SU-DHL-6 (cell line): ENCODE measurements at regions not wholly inside any gene's neighbourhood (a gene's known extent, or its start where the extent isn't known, plus 50 kb on each side); places are given as distances from the start of the nearest gene placed in this dataset.

Source experiments
- H2AFZ ChIP-seq: fragments of 200-600 bp; sonication (generic); 2 replicates; pipeline ENCODE4 v1.6.1; 2014; ENCODE audit warnings: low read depth, mild to moderate bottlenecking, moderate library complexity, mixed read lengths, antibody characterized with exemption, low read length; ENCODE audit not compliant: severe bottlenecking
- H3F3A ChIP-seq: fragments of 200-600 bp; shearing (Covaris generic); 2 replicates; pipeline ENCODE4 v1.6.0; 2016; ENCODE audit warnings: antibody characterized with exemption, mild to moderate bottlenecking; ENCODE audit not compliant: insufficient read depth
- H3K27ac ChIP-seq: fragments of 200-600 bp; sonication (generic); 2 replicates; pipeline ENCODE4 v1.5.1; 2016; ENCODE audit warnings: low read depth, mild to moderate bottlenecking, low read length, moderate library complexity, mixed read lengths
- H3K27me3 ChIP-seq: fragments of 200-600 bp; sonication (generic), shearing (Covaris generic); 2 replicates; pipeline ENCODE4 v1.6.0; 2014; ENCODE audit warnings: mild to moderate bottlenecking, low read length
- H3K36me3 ChIP-seq: fragments of 200-600 bp; sonication (generic); 2 replicates; pipeline ENCODE4 v1.6.1; 2014; ENCODE audit warnings: mild to moderate bottlenecking, low read length, mixed read lengths
- H3K4me2 ChIP-seq: fragments of 300-600, 200-600 bp; shearing (Covaris generic), sonication (generic); 2 replicates; pipeline ENCODE4 v1.6.0; 2014; ENCODE audit warnings: low read length, low read depth, mild to moderate bottlenecking; ENCODE audit not compliant: poor library complexity, severe bottlenecking
- H3K4me3 ChIP-seq: fragments of 200-600 bp; sonication (generic); 2 replicates; pipeline ENCODE4 v1.5.1; 2014; ENCODE audit warnings: antibody characterized with exemption, low read length, mild to moderate bottlenecking, mixed read lengths; ENCODE audit not compliant: insufficient read depth, poor library complexity, severe bottlenecking
- H3K79me2 ChIP-seq: fragments of 200-600 bp; sonication (generic); 2 replicates; pipeline ENCODE4 v1.6.1; 2014; ENCODE audit warnings: mild to moderate bottlenecking, low read length, moderate library complexity; ENCODE audit not compliant: insufficient read depth
- H3K9ac ChIP-seq: fragments of 200-600 bp; sonication (generic); 2 replicates; pipeline ENCODE4 v1.7.0; 2014; ENCODE audit warnings: mild to moderate bottlenecking, low read length
- H3K9me2 ChIP-seq: fragments of 200-600 bp; sonication (generic); replicated peaks from 2 replicates; pipeline ENCODE4 v1.6.1; 2014; ENCODE audit warnings: low read length; ENCODE audit not compliant: insufficient read depth
- H3K9me3 ChIP-seq: fragments of 200-600 bp; sonication (generic); 2 replicates; pipeline ENCODE4 v1.6.1; 2014; ENCODE audit warnings: low read length, mixed read lengths; ENCODE audit not compliant: insufficient read depth
- H4K20me1 ChIP-seq: fragments of 200-600 bp; sonication (generic); 2 replicates; pipeline ENCODE4 v1.6.1; 2014; ENCODE audit warnings: low read depth, mild to moderate bottlenecking, antibody characterized with exemption, low read length, moderate library complexity, mixed read lengths
- CTCF ChIP-seq: fragments of 200-600 bp; sonication (generic); IDR thresholded peaks from one replicate; pipeline ENCODE4 v1.5.1; 2017; ENCODE audit warnings: antibody characterized with exemption, mild to moderate bottlenecking, low read length, moderate library complexity; ENCODE audit not compliant: insufficient read depth, poor library complexity, severe bottlenecking
- EZH2phosphoT487 ChIP-seq: fragments of 200-600 bp; sonication (generic), shearing (Covaris generic); conservative IDR thresholded peaks from 2 replicates; pipeline ENCODE4 v1.6.1; 2018; ENCODE audit warnings: mild to moderate bottlenecking, antibody characterized with exemption, low read length, moderate library complexity, mixed read lengths

DNA sequence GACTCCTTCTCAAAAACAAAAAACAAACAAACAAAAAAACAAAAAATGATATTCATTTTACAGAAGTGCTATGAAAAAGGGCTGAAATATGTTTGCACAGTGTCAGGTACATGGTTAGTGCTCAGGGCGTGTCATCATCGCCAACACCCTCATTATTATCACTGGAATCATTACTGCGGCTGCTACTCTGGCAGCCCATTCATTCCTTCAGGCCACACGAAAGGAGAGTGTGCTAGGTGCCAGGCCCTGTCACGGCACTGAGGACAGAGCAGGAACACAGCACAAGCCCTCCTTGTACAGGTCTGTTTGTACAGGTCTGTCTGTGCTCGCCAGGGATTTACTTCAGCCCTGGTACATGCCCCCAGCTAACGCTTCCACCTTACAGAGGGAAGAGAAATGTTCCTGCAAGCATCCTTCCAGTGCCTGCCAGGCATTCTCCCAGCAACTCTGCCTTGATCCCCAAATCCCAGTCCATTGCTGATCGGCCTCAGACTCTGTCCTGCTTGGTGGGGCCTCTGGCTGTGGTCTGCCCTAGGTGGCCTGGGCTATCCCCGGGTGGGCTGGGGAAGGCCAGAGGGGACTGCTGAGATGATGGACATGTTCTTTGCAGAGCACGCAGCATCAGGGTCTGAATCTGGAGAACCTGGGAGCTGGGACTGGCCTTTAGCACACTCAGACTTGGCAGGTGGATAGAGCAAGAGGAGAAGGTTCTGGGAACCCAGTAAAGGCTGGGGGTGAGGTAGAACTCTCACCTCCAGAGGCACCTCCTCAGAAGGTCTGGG is 210.7 kb downstream of the URI1 start:
- Histone ChIP-seq H3K4me3 (no peak overlapping the region), H3K9ac (no peak overlapping the region), H3K9me2 (no peaks in the 10 kb centered on the region), H2AFZ (no peak overlapping the region), H3K36me3 (no peaks in the 10 kb centered on the region), H3K27ac (no peak overlapping the region), H3K27me3 (no peaks in the 10 kb centered on the region), H3K9me3 (no peaks in the 10 kb centered on the region), H3F3A (no peaks in the 10 kb centered on the region), H4K20me1 (no peaks in the 10 kb centered on the region), H3K79me2 (no peaks in the 10 kb centered on the region), H3K4me2 (no peak overlapping the region)
- TF ChIP-seq EZH2phosphoT487: no peak
- no peak for TF ChIP-seq CTCF

GRCh38 chr19:30153326-30154210 is 211.5 kb downstream of the URI1 start:
- TF ChIP-seq CTCF (no peak), EZH2phosphoT487 (no peak)

DNA sequence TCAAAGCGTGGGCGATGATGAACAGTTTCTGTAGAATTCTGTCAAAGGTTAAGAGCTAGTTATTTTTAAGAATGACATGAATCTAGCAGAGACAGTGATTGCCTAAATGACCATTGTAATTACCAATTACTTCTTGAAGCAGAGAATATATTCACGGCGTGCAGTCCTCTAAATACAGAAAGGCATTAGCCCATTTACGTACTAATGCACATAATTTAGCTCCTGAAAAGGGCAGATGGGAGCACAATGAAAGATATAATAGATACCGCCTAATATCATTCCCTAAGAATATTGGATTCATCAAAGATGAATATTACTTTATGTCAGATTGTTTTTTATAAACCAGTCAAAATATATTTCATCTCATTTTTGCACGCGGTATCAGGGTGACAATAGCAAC is 212.4 kb downstream of the URI1 start:
- H3K27ac ChIP-seq: no peak overlapping the region
- H2AFZ ChIP-seq: no peak overlapping the region
- no peaks in the 10 kb centered on the region for H3K9me2 ChIP-seq
- H3K36me3 ChIP-seq: no peaks in the 10 kb centered on the region
- H3K4me3 ChIP-seq: no peak overlapping the region
- no peaks in the 10 kb centered on the region for H3K9me3 ChIP-seq
- H3K27me3 ChIP-seq: no peaks in the 10 kb centered on the region
- no peaks in the 10 kb centered on the region for H4K20me1 ChIP-seq
- H3K9ac ChIP-seq: no peak overlapping the region
- no peaks in the 10 kb centered on the region for H3F3A ChIP-seq
- no peak for TF ChIP-seq CTCF
- TF ChIP-seq EZH2phosphoT487: no peak
- no peak overlapping the region for H3K4me2 ChIP-seq
- H3K79me2 ChIP-seq: no peaks in the 10 kb centered on the region

More at GRCh38 chr19:30153326-30154210, 211.5 kb downstream of the URI1 start:
- Histone ChIP-seq H3K9me2 (no peaks in the 10 kb centered on the region), H3K27me3 (no peaks in the 10 kb centered on the region), H3K4me3 (no peak overlapping the region), H2AFZ (no peak overlapping the region), H3K9me3 (no peaks in the 10 kb centered on the region), H3K9ac (no peak overlapping the region), H3F3A (no peaks in the 10 kb centered on the region), H3K36me3 (no peaks in the 10 kb centered on the region), H3K27ac (no peak overlapping the region), H3K79me2 (no peaks in the 10 kb centered on the region), H3K4me2 (peak overlapping the region; percentile 10), H4K20me1 (no peaks in the 10 kb centered on the region)
